ENCODE measurements at regions not wholly inside any gene's neighbourhood (a gene's known extent, or its start where the extent isn't known, plus 50 kb on each side); places are given as distances from the start of the nearest gene placed in this dataset.

DNA sequence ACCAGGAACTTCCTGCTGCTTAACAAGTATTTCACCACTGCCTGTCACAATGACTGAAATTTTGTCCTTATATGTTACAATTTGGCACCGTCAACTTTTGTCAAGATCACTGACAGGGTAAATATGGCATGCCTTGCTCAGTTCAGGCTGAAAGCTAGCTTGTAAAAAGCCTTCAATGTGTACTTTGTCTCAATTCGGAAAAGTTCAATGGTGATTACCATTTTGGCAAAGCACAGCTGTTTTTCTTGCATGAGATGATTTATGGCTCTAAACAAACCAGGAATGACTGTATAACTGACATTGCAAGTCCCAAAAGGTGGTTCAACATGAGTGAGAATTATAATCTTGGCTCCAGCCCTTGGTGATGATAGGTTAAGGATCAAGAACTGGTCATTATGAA is 1255.2 kb downstream of the CNTNAP5 start:
- ChIA-PET CTCF (no interaction called here), POLR2A (no interaction called here)
- intact Hi-C loops (cut with micrococcal nuclease), result no loop called here
- Histone ChIP-seq H3K9ac (ENCODE audit: low read length) (no peak overlapping the region), H4K20me1 (ENCODE audit: control insufficient read depth, insufficient read depth, low read length, poor library complexity, severe bottlenecking) (no peaks in the 10 kb centered on the region), H3K27me3 (replicated peaks in 1 of 4; ENCODE audit: control extremely low read depth in 1 of 4, control insufficient read depth in 3 of 4, insufficient read depth in 4 of 4, low read length in 3 of 4) (no peaks in the 10 kb centered on the region), H3K36me3 (replicated peaks in 1 of 2; ENCODE audit: control extremely low read depth in 1 of 2, control insufficient read depth in 1 of 2, extremely low read depth in 1 of 2, insufficient read depth in 2 of 2, low read length in 1 of 2) (no peaks in the 10 kb centered on the region), H3K4me3 (ENCODE audit: control extremely low read depth in 1 of 5, extremely low read depth in 1 of 5, insufficient read depth in 1 of 5, low read depth in 2 of 5, low read length in 4 of 5) (no peak overlapping the region), H3K4me1 (ENCODE audit: control insufficient read depth in 2 of 2, insufficient read depth in 2 of 2, low read length in 2 of 2) (no peaks in the 10 kb centered on the region), H3K4me2 (replicated peaks; ENCODE audit: low read depth, low read length, poor library complexity, severe bottlenecking) (no peak overlapping the region), H2AFZ (ENCODE audit: insufficient read depth, low read depth, low read length, poor library complexity, severe bottlenecking) (no peak overlapping the region), H3K27ac (ENCODE audit: low read length in 2 of 2) (no peak overlapping the region), H3K9me3 (ENCODE audit: control extremely low read depth in 1 of 3, control insufficient read depth in 2 of 3, insufficient read depth in 1 of 3, low read length in 2 of 3) (no peaks in the 10 kb centered on the region), H3K79me2 (ENCODE audit: control insufficient read depth, insufficient read depth, low read length) (no peaks in the 10 kb centered on the region)
- DNase-seq, result no peak
- Mint-ChIP-seq H3K4me3 (no peak overlapping the region), H3K9me3 (ENCODE audit: insufficient read depth) (peaks cover 5% of the 10 kb centered on the region), H3K4me1 (no peaks in the 10 kb centered on the region), H3K27ac (no peak overlapping the region), H3K27me3 (no peaks in the 10 kb centered on the region)
- WGBS (ENCODE audit: insufficient coverage), result 80% methylated on average over 2 of the region's 2 CpGs
- TF ChIP-seq, protein P1, sequence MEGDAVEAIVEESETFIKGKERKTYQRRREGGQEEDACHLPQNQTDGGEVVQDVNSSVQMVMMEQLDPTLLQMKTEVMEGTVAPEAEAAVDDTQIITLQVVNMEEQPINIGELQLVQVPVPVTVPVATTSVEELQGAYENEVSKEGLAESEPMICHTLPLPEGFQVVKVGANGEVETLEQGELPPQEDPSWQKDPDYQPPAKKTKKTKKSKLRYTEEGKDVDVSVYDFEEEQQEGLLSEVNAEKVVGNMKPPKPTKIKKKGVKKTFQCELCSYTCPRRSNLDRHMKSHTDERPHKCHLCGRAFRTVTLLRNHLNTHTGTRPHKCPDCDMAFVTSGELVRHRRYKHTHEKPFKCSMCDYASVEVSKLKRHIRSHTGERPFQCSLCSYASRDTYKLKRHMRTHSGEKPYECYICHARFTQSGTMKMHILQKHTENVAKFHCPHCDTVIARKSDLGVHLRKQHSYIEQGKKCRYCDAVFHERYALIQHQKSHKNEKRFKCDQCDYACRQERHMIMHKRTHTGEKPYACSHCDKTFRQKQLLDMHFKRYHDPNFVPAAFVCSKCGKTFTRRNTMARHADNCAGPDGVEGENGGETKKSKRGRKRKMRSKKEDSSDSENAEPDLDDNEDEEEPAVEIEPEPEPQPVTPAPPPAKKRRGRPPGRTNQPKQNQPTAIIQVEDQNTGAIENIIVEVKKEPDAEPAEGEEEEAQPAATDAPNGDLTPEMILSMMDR (IDR thresholded peaks at IDR 0.05), result no peak
- TF ChIP-seq EZH2 (IDR thresholded peaks at IDR 0.05; ENCODE audit: borderline replicate concordance, insufficient read depth, low read depth, low read length, poor library complexity, severe bottlenecking), result no peak
- ATAC-seq (ENCODE audit: low read depth), result no peak

DNA sequence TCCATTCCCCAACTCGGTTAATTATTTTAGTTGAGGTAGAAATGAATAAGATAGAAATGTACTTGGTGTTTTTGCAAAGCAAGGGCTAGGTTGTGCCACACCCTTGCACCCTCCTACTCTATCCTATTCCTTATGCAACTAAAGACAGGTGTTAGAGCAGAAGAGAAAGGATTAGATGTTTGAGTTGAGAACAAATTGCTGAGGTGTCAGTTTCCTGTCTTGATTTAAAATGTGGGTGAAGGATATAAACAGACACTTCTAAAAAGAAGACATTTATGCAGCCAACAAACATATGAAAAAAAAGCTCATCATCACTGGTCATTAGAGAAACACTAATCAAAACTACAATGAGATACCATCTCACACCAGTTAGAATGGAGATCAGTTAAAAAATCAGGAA is 1256.2 kb downstream of the CNTNAP5 start:
- Histone ChIP-seq H3K4me2 (replicated peaks; ENCODE audit: low read depth, low read length, poor library complexity, severe bottlenecking) (no peak overlapping the region), H3K79me2 (ENCODE audit: control insufficient read depth, insufficient read depth, low read length) (no peaks in the 10 kb centered on the region), H4K20me1 (ENCODE audit: control insufficient read depth, insufficient read depth, low read length, poor library complexity, severe bottlenecking) (no peaks in the 10 kb centered on the region), H3K4me1 (ENCODE audit: control insufficient read depth in 2 of 2, insufficient read depth in 2 of 2, low read length in 2 of 2) (no peaks in the 10 kb centered on the region), H3K36me3 (replicated peaks in 1 of 2; ENCODE audit: control extremely low read depth in 1 of 2, control insufficient read depth in 1 of 2, extremely low read depth in 1 of 2, insufficient read depth in 2 of 2, low read length in 1 of 2) (no peaks in the 10 kb centered on the region), H3K9me3 (ENCODE audit: control extremely low read depth in 1 of 3, control insufficient read depth in 2 of 3, insufficient read depth in 1 of 3, low read length in 2 of 3) (no peaks in the 10 kb centered on the region), H3K27me3 (replicated peaks in 1 of 4; ENCODE audit: control extremely low read depth in 1 of 4, control insufficient read depth in 3 of 4, insufficient read depth in 4 of 4, low read length in 3 of 4) (no peaks in the 10 kb centered on the region), H3K9ac (ENCODE audit: low read length) (no peak overlapping the region), H3K27ac (ENCODE audit: low read length in 2 of 2) (no peak overlapping the region), H2AFZ (ENCODE audit: insufficient read depth, low read depth, low read length, poor library complexity, severe bottlenecking) (no peak overlapping the region), H3K4me3 (ENCODE audit: control extremely low read depth in 1 of 5, extremely low read depth in 1 of 5, insufficient read depth in 1 of 5, low read depth in 2 of 5, low read length in 4 of 5) (no peak overlapping the region)
- ATAC-seq (ENCODE audit: low read depth) (no peak), DNase-seq (no peak)
- H3K27ac Mint-ChIP-seq, result no peak overlapping the region
- POLR2A ChIA-PET, result no interaction called here
- WGBS (ENCODE audit: insufficient coverage), result no CpG with 5 or more reads among the region's 1 CpG
- H3K9me3 Mint-ChIP-seq (ENCODE audit: insufficient read depth), result peaks cover 5% of the 10 kb centered on the region
- no peak overlapping the region for H3K4me3 Mint-ChIP-seq
- H3K4me1 Mint-ChIP-seq, result no peaks in the 10 kb centered on the region
- intact Hi-C loops (cut with micrococcal nuclease), result no loop called here
- no peaks in the 10 kb centered on the region for H3K27me3 Mint-ChIP-seq
- TF ChIP-seq, protein P1 (IDR thresholded peaks at IDR 0.05), result no peak
- no peak for TF ChIP-seq EZH2 (IDR thresholded peaks at IDR 0.05; ENCODE audit: borderline replicate concordance, insufficient read depth, low read depth, low read length, poor library complexity, severe bottlenecking)
- CTCF ChIA-PET, result no interaction called here
